ENCODE measurements at regions not wholly inside any gene's neighbourhood (a gene's known extent, or its start where the extent isn't known, plus 50 kb on each side); places are given as distances from the start of the nearest gene placed in this dataset.

DNA sequence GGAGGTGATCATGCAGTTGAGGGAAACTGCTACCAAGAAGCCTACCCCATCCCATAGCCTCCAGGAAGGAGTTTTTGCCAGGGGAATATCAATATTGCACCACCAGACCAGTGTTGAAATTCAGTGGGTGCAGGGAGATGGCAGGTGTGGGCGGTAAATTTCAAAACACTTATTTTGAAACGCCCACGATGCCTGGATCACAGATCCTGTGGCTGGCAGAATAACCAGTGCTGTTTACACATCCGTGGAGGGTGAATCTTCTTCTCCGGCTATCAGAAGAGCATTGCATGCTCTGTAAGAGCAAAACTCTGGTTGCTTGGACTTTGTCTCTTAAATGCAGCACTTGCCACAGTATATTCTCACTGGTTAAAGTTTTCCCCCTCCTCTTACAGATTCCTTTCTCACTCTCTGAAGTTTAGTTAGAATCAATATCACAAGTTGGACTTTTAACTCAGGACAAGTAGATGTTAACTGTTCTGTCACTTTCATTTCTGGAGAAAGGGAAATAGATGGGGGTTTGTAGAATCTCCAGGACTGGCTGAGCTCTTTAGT lies 70.5 kb upstream of the ZCCHC2 start:
- H3K4me1 ChIP-seq = peaks cover 4 to 46% (median 28%) of the 10 kb centered on the region in 10 experiments; a peak in 15 of 20 replicates
- H3K36me3 ChIP-seq = no peaks in the 10 kb centered on the region
- H3K4me2 ChIP-seq = peak overlapping the region in 10 of 11 experiments; percentile 0 to 81 (median 52); a peak in 15 of 22 replicates
- H3K9me3 ChIP-seq (replicated peaks in 1 of 11) = peaks cover 4 to 14% (median 8%) of the 10 kb centered on the region in 11 experiments; a peak in 17 of 22 replicates
- no peaks in the 10 kb centered on the region for H4K20me1 ChIP-seq
- no peaks in the 10 kb centered on the region for H3K27me3 ChIP-seq
- H3K27ac ChIP-seq = peak overlapping the region in 10 of 11 experiments; percentile 8 to 72 (median 53); a peak in 13 of 22 replicates
- peak overlapping the region in 4 of 11 experiments; percentile 8 to 61 (median 34); a peak in 7 of 22 replicates for H3K9ac ChIP-seq
- H3K4me3 ChIP-seq = no peak overlapping the region
- peak in 4 of 11 experiments; percentile 38 to 69 (median 44); a peak in 4 of 22 replicates for TF ChIP-seq Cebpa-rat (IDR thresholded peaks at IDR 0.05)

- peak overlapping the region in 2 of 11 experiments; percentile 12 to 62; a peak in 3 of 22 replicates for H3K4me2 ChIP-seq
- H3K9ac ChIP-seq = no peak overlapping the region
- H3K4me3 ChIP-seq = no peak overlapping the region
- TF ChIP-seq Cebpa-rat (IDR thresholded peaks at IDR 0.05) = no peak
- H4K20me1 ChIP-seq = no peaks in the 10 kb centered on the region
- H3K9me3 ChIP-seq (replicated peaks in 1 of 11) = peaks cover 4 to 14% (median 8%) of the 10 kb centered on the region in 11 experiments; a peak in 17 of 22 replicates
- no peaks in the 10 kb centered on the region for H3K36me3 ChIP-seq
- H3K4me1 ChIP-seq = peaks cover 4 to 46% (median 28%) of the 10 kb centered on the region in 10 experiments; a peak in 15 of 20 replicates
- no peaks in the 10 kb centered on the region for H3K27me3 ChIP-seq
- peak overlapping the region in 1 of 11 experiments; percentile 69; a peak in 2 of 22 replicates for H3K27ac ChIP-seq
These were observed 69.0 kb upstream of the ZCCHC2 start for GRCh38 chr18:62453864-62454263.

- no peak overlapping the region for H3K9ac ChIP-seq
- no peak for TF ChIP-seq Cebpa-rat (IDR thresholded peaks at IDR 0.05)
- no peak overlapping the region for H3K4me3 ChIP-seq
- H3K27me3 ChIP-seq = no peaks in the 10 kb centered on the region
- H3K4me1 ChIP-seq = peaks cover 4 to 46% (median 28%) of the 10 kb centered on the region in 10 experiments; a peak in 15 of 20 replicates
- no peaks in the 10 kb centered on the region for H3K36me3 ChIP-seq
- H3K9me3 ChIP-seq (replicated peaks in 1 of 11) = peaks cover 4 to 13% (median 6%) of the 10 kb centered on the region in 11 experiments; a peak in 17 of 22 replicates
- no peak overlapping the region; a peak in 1 of 22 replicates for H3K27ac ChIP-seq
- H3K4me2 ChIP-seq = no peak overlapping the region
- H4K20me1 ChIP-seq = no peaks in the 10 kb centered on the region
These were observed 68.3 kb upstream of the ZCCHC2 start for GRCh38 chr18:62454527-62454926.

GRCh38 chr18:62455222-62455621 lies 67.6 kb upstream of the ZCCHC2 start:
- H3K4me3 ChIP-seq = no peak overlapping the region
- no peak overlapping the region for H3K27ac ChIP-seq
- no peaks in the 10 kb centered on the region for H4K20me1 ChIP-seq
- no peaks in the 10 kb centered on the region for H3K36me3 ChIP-seq
- no peak overlapping the region for H3K9ac ChIP-seq
- H3K4me2 ChIP-seq = no peak overlapping the region
- H3K27me3 ChIP-seq = no peaks in the 10 kb centered on the region
- peaks cover 4 to 41% (median 28%) of the 10 kb centered on the region in 10 experiments; a peak in 15 of 20 replicates for H3K4me1 ChIP-seq
- TF ChIP-seq Cebpa-rat (IDR thresholded peaks at IDR 0.05) = no peak
- peaks cover 0 to 6% (median 0%) of the 10 kb centered on the region in 11 experiments; a peak in 6 of 22 replicates for H3K9me3 ChIP-seq (replicated peaks in 1 of 11)

GRCh38 chr18:62457877-62458276 lies 64.9 kb upstream of the ZCCHC2 start:
- peaks cover 0 to 22% (median 5%) of the 10 kb centered on the region in 10 experiments; a peak in 10 of 20 replicates for H3K4me1 ChIP-seq
- no peaks in the 10 kb centered on the region for H3K9me3 ChIP-seq (replicated peaks in 1 of 11)
- H3K9ac ChIP-seq = no peak overlapping the region
- H3K4me2 ChIP-seq = no peak overlapping the region
- H3K27me3 ChIP-seq = no peaks in the 10 kb centered on the region
- no peak for TF ChIP-seq Cebpa-rat (IDR thresholded peaks at IDR 0.05)
- no peaks in the 10 kb centered on the region for H3K36me3 ChIP-seq
- H3K27ac ChIP-seq = no peak overlapping the region
- no peak overlapping the region for H3K4me3 ChIP-seq
- no peaks in the 10 kb centered on the region for H4K20me1 ChIP-seq

DNA sequence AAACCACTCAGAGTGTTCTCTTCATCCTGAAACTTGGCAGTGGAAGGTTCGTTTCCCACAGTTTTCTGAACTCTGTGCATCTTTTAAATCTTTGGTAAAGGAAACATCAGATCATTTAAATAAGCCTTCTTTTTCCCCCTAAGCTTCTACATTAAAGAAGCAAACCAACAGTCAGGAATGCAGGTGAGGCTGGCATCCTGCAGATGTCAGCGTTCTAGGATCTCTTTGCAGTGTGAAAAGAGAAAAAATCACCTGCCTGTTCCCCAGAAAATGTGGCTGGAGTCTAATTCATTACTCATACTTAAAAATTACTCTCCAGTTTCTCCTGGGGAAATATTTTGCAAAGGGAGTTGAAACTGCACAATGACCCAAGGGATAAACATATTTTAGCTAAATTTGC lies 64.5 kb upstream of the ZCCHC2 start:
- Histone ChIP-seq H3K4me3 (no peak overlapping the region), H3K9me3 (replicated peaks in 1 of 11) (no peaks in the 10 kb centered on the region), H3K27ac (no peak overlapping the region), H3K36me3 (no peaks in the 10 kb centered on the region), H3K9ac (no peak overlapping the region), H4K20me1 (no peaks in the 10 kb centered on the region), H3K4me1 (peaks cover 0 to 17% (median under 1%) of the 10 kb centered on the region in 10 experiments; a peak in 9 of 20 replicates), H3K4me2 (no peak overlapping the region), H3K27me3 (no peaks in the 10 kb centered on the region)
- no peak for TF ChIP-seq Cebpa-rat (IDR thresholded peaks at IDR 0.05)

- H3K9me3 ChIP-seq (replicated peaks in 1 of 11) = peaks cover 0 to 4% (median 0%) of the 10 kb centered on the region in 11 experiments; a peak in 5 of 22 replicates
- no peak overlapping the region for H3K9ac ChIP-seq
- peaks cover 0 to 10% (median 0%) of the 10 kb centered on the region in 10 experiments; a peak in 6 of 20 replicates for H3K4me1 ChIP-seq
- no peaks in the 10 kb centered on the region for H4K20me1 ChIP-seq
- H3K27ac ChIP-seq = no peak overlapping the region
- H3K4me2 ChIP-seq = no peak overlapping the region
- no peak overlapping the region for H3K4me3 ChIP-seq
- no peak for TF ChIP-seq Cebpa-rat (IDR thresholded peaks at IDR 0.05)
- H3K36me3 ChIP-seq = no peaks in the 10 kb centered on the region
- H3K27me3 ChIP-seq = no peaks in the 10 kb centered on the region
These were observed 63.7 kb upstream of the ZCCHC2 start for GRCh38 chr18:62458868-62459716.

DNA sequence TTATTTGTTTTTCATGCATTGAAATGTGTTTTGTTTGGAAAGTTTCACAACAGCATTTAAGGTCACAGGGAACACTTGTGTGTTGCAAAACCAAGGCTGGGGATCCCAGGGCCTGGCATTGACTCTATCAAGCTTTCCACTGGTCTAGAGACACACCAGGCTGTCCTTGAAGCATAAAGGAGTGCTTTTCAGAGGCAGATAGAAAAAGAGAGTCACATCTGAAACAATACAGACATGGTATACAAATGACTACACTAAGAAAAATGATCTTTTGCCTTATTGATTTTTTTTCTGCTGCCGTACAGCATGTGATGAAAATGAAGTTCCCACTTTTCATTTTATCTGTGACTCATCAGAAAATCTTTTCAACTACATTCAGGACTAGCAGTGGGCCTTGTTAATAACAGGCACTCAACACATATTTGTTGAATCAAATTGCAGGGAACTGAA lies 61.9 kb upstream of the ZCCHC2 start:
- Histone ChIP-seq H3K36me3 (no peaks in the 10 kb centered on the region), H3K9ac (no peak overlapping the region), H3K9me3 (replicated peaks in 1 of 11) (peaks cover 0 to 17% (median 10%) of the 10 kb centered on the region in 11 experiments; a peak in 13 of 22 replicates), H3K4me1 (peaks cover 0 to 8% (median 0%) of the 10 kb centered on the region in 10 experiments; a peak in 4 of 20 replicates), H3K27ac (no peak overlapping the region), H3K4me3 (no peak overlapping the region), H4K20me1 (no peaks in the 10 kb centered on the region), H3K4me2 (peak overlapping the region in 2 of 11 experiments; percentile 21 to 44; a peak in 3 of 22 replicates), H3K27me3 (no peaks in the 10 kb centered on the region)
- TF ChIP-seq Cebpa-rat (IDR thresholded peaks at IDR 0.05) = no peak

DNA sequence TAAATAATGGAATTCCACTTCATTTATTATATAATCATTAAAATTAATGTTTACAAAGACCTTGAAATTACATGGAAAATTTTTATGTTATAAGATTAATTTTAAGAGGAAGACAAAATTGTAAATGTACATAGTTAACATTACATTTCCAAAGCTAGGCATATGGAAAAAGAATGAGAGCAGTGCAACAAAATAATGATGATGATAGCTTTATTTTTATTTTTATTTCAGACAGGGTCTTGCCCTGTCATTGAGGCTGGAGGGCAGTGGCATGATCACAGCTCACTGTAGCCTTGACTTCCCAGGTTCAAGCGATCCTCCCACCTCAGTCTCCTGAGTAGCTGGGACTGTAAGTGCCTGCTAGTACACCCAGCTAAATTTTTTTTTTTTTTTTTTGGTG lies 61.2 kb upstream of the ZCCHC2 start:
- no peak for TF ChIP-seq Cebpa-rat (IDR thresholded peaks at IDR 0.05)
- Histone ChIP-seq H3K27ac (no peak overlapping the region), H3K36me3 (no peaks in the 10 kb centered on the region), H3K9me3 (replicated peaks in 1 of 11) (peaks cover 0 to 17% (median 10%) of the 10 kb centered on the region in 11 experiments; a peak in 13 of 22 replicates), H3K27me3 (no peaks in the 10 kb centered on the region), H3K4me2 (no peak overlapping the region), H3K4me3 (no peak overlapping the region), H3K9ac (no peak overlapping the region), H3K4me1 (peaks cover 0 to 8% (median 0%) of the 10 kb centered on the region in 10 experiments; a peak in 4 of 20 replicates), H4K20me1 (no peaks in the 10 kb centered on the region)
